Stimulated activated CD8-positive, alpha-beta memory T cell treated with anti-CD3 and anti-CD28 coated beads, Interleukin-4, amount 100 ng/mL, for 48 hours (primary cell): ENCODE measurements at regions not wholly inside any gene's neighbourhood (a gene's known extent, or its start where the extent isn't known, plus 50 kb on each side); places are given as distances from the start of the nearest gene placed in this dataset.

Experiments used
- DNase-seq: peaks from one replicate; pipeline ENCODE4 v3.0.0-alpha.2; 2020

DNA sequence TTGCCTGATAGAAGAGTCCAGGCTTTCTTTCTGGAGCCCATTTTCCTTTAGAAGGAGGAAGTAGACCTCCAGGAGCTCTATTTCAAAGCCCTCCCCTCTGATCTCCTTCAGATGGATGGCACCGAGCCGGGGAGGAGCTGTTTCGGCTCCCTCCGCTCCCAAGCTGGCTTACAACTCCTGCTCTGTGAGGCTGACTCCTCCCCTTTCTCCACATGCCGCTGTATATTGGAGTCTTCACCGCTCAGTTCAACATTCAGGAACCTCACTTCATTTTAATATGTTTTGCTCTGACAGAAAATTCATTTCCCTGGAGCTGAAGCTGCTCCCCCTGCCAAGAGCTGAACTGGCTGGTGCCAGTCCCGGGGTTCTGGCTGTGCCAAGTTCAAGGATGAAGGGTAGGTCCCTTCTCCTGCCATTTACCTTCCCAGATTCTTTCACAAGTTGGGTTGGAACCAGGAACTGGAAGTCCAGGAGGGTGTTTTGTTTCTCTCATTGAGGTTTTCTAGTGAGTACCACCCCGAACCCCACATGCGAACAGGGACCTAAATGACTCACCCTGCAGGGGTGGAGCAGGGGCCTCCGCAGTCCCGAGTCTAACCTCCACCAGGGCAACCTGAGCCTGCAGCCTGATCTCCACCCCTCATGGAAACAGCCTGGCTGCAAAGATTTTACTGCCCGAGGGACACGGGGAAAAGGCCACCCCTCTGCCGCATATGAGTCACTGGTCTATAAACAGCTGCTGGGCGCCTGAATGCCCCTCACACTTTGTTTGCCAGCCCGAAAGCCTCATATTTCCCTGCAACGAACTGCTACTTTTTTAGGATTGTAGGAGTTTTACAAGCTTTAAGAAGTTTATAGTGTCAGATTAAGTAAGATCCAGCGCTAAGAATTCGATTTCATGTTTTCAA, 68.6 kb upstream of the FOXA2 start:
- DNase-seq, result no peak

DNA sequence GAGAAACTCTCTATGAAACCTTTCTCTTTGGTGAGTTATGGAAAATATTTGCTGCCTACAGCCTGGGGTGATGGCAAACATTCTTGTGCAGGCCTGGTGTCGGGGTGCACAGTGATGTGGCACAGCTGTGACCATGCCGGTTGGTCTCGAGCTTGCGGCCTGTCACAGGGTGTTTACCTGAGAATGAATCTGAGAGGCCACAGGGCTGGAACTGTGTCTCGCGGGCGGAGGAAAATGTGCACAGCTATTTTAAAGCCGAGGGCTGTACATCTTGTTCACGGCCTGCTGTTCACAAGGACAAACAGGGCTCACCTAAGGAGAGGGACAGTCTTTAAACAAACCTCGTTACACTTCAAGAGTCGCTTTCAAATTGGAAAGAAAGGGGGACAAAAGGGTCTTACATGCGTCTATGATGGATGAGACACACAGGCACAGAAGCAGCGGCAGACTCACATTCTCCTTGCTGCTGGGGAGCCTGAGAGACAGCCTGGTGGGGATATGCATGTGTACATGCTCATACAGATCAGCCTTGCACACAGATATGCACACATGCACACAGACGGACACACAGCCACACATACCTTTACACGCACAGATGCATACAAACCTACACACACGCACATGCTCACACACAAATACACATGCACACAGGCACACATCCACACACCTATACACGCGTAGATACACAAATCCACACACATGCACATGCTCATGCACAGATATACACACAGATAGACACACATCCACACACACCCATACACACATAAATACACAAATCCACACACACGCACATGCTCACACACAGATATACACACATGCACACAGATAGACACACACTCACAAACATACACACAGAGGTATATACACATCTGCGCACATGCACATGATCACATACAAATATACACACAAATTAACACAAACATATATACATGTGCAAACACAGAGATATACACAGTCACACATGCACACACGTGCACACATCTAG, 69.6 kb upstream of the FOXA2 start:
- DNase-seq, result no peak

DNA sequence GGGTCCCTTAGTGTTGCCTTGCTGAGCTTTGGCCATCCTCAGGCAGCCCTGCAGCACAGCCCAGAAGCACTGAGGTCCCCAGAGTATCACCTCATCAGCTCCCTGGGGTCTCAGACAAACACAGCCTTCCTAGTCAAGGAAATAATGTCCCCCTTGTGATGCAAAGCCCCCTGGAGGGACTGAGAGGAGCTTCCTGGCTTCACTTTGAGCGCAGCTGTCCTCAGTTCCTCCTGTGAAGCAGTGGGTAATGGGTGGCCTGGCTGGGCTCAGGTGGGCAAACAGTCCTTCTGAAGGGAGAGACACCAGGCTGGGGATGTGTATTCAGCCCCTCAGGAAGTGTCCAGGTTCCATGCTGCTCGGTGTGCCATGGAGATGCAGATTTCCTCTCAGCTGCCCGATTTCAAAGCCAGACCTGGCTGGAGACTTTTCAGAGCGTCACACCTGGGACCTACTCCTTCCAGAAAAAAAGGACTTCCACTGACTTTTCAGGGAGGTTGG, 79.2 kb upstream of the FOXA2 start:
- no peak for DNase-seq

DNA sequence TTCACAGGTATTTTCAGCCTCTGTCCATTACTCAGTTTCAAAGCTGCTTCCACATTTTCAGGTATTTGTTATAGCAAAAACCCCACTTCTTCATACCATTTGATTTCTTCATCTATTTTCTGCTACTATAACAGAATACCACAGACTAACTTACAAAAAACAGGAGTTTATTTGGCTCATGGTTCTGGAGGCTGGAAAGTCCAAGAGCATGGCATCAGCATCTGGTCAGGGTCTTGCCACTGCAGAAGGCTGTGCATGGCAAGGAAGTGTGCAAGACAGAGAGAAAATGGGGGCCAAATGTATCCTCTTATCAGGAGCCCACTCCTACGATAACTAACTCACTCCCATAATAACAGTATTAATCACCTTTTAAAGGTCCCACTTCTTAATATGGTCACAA, 82.8 kb upstream of the FOXA2 start:
- DNase-seq, result no peak

DNA sequence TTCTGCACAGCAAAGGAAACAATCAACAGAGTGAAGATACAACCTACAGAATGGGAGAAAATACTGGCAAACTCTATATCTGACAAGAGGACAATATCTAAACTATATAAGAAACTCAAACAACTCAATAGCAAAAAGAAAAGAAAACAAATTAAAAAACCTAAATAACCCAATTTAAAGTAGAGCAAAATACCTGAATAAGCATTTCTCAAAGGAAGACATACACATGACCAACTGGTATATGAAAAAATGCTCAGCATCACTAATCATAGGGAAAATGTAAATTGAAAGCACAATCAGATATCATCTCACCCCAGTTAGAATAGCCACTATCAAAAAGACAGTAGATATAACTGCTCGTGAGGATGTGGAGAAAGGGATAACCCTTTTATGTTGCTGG, 87.8 kb upstream of the FOXA2 start:
- DNase-seq, result no peak

DNA sequence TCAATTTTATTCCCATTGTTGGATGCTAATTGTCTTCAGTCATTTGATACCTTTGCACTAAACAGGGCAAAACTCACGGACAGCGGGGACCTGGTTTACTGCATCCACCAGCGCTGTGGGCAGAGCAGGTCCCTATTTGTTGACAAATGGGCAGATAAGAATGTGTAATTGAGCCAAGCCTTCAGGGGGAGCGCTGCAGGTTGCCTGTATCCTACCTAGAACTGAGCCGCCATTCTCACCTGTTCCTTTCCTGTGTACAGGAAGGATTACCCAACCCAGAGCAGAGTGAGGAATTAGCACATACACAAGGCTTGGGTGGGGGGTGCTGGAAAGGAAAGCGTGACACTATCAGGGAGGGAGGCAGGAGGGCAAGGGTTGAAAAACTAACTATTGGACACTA, 89.1 kb upstream of the FOXA2 start:
- DNase-seq, result no peak

DNA sequence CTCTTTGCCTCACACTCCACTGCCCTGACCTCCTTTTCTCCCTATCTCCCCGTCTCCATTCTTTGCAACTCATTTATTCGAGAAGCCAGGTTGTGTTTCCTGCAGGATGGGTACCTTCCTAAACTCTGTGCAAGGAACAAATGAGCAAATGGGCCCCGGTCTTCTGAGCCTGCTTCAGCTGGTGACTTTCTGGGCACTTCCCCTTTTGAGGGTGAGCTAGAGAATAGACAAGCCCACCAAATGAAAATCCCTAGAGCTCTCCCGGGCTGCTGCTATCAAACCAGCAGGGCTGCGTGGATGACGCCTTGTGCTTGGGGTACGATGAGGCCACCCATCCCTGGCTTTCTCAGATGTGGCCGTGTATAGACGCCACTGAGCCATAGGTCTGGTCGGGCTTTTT, 91.0 kb upstream of the FOXA2 start:
- DNase-seq, result no peak

DNA sequence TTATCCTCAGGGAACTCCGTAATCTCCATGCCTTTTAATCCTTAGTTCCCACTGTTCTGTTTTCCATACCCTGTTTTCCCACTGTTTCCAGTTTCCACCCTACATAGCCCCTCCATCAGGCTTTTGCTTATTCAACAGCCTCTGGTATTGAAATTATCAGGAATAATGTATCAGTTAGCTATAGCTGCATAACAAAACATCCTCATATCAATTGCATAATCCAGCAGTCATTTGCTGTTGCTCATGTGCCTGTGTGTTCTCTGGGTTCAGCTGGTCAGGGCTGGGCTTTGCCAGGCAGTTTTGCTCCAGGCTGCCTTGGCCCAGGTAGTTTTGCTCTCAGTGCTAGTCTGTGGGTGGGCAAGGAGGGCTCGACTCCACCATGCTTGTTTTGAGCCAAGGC, 94.3 kb upstream of the FOXA2 start:
- DNase-seq, result no peak

DNA sequence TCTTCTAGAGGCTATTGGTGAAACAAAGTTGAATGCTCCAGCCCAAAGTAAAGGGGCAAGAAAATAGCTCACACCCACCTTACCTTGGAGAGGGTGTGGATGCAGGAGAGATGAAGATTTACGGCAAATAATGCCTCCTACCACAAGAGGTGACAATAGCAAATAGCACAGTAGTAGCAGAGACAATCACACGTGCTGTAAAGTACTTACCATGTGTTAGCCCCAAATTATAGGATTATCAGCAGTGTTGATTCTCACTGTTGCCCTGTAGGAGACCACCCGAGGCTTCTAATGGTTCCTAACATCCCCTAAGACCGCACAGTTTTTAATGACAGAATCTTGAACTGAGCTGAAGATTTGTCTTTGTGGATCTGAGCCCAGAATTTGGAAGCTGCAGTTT, 94.8 kb upstream of the FOXA2 start:
- no peak for DNase-seq

DNA sequence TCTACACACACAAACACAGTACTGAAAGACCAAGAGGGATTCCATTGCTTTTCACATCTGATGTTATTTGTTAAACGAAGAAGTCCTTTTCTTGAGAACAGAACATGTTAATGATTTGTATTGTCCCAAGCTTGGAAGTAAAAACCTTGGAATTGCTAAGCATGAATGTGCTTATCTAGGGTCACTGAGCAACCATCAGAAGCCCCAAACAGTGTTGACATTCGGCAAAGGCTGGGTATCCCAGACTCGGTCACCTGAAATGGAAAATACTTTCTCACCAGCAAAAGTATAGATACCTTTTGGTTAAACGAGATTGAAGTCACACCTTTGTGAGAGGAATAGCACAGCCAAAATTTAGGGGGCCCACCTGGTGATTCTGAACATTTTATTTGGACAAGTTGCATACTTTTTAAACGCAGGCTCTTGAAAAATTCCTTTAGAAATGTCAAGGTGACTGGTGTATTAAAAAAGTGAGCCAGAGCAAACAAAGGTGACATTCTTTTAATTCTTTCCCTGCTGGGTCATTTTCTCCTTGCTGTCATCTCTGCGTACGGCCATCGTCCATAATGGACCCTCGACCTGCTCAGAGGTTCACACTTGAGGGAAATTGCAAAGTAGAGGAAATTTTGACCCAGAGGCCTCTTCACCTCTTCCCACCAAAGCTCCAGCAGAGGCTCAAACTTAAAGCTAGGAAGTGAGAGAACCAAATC, 95.8 kb upstream of the FOXA2 start:
- no peak for DNase-seq

DNA sequence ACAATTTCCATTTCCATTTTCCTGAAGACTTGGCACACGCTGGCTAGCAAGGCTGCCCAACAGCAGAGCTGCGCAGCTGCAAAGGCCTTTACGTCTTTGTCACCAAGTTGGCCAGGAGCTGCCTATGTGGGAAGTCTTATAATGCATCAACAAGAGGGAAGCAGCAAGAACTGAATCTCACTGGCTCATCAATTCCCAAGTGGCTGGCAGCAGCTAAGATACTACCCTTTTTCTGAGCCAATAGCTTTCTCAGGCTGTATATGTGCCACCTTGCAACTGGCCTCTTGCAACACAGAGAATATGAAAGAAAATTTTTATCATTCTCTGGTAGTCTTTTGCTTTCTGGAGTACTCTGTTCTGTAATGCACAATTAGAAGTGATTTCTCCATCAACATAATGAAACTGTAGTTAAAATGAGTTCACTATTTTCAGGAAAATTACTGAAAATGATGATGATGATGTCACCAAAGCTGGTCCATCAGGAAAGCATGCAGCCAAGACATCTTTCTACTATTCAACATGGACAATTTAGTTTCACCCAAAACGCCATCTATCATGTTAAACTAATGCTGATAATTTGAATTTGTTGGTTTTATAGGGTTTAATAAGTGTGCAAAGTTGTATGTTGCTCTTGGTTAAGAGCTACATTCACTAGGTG, 97.3 kb upstream of the FOXA2 start:
- no peak for DNase-seq

DNA sequence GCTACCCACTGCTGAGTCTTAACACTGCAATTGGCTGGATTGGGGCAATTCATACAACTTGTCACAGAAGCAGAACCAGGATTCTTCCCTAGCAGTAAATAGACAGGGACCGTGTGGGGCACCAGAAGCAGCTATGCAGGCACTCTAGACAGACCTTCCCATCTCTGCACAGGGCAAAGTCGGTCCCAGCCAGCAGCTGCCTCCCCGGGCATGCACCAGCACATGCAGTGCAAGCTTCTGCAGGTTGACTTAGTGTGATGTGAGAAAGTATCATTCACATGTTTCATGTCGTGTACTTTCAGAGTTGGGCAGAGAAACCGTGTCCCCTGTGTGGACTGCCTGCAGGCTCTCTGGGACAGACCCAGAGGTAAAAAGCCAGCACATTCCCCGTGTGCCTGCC, 98.0 kb upstream of the FOXA2 start:
- no peak for DNase-seq

DNA sequence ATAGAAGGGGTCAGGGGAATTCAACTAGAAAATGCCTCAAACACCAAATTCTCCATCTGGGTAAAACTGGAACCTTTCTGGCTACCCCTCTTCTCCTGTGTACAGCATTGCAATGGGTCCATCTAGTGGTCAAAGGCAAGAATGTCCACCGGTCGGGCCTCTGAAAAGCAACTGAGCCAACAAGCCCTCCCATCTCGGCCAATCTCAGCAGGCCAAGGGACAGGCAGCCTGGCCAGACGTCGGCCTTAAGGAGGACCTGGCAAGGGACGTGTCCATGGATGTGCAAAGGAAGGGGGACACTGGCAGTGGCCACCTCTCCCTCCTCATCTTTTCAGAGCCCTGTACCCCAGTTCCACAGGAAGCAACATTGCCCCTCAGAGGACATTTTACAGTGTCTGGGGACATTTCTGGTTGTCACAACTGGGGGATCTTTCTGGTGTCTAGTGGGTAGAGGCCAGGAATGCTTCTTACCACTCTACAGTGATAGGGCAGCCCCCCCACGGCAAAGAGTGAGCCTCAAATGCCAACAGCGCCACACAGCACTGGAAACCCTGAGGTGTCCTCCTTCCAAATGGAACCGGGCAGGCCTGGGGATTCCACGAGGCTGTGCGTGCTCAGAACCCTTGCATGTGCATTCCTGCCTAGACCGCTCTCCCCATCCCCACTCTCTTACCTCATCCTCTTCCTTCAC, 99.8 kb upstream of the FOXA2 start:
- DNase-seq, result peak; percentile 59

DNA sequence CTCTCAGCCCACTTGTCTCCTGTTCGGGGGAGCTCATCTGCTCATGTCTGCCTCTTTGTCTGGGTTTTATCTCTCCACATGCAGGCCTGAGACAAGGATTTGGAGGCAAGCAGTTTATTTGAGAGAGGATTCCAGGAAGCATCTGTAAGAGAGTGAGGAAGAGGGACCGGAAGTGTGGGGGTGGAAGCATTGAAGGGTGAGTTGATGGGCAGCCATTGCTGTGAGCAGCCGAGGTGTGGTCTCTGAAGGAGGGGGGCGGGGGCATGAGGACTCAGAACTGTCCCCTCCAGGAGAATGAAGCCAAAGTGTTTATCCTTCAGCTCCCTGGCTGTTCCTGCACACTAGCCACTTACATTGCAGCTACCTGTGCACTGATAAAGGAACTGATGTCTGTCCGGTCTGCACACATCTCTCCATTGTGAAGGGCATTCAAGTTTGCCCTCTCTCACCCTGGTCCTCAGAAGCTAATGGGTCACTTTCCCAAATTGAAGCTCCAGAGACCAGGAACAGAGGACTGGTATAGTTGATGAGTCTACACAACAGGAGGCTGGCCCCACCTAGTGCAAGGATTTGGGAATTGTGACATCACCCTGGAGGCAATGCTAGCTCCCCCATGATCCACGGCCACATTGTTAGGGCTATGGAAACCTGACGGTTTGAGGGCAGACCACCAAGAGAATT, 100.5 kb upstream of the FOXA2 start:
- no peak for DNase-seq

DNA sequence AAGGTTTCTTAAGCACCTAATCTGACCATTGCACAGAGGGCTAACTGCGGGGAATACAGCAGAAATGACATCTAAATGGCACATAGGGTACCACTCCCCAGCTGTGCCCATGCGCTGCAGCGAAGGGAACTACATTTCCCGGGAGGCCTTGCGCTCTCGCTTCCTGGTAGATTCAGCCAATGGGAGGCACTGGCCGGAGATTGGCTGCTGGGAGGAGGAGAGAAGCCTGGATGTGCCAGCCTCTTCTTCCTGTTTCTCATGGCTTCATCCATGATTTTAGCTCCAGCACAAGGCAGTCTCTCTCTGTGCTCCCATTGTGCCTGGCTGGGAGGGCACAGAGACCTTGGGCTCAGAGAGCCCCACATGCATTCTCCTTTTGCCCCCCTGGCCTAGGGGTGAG, 101.7 kb upstream of the FOXA2 start:
- no peak for DNase-seq

DNA sequence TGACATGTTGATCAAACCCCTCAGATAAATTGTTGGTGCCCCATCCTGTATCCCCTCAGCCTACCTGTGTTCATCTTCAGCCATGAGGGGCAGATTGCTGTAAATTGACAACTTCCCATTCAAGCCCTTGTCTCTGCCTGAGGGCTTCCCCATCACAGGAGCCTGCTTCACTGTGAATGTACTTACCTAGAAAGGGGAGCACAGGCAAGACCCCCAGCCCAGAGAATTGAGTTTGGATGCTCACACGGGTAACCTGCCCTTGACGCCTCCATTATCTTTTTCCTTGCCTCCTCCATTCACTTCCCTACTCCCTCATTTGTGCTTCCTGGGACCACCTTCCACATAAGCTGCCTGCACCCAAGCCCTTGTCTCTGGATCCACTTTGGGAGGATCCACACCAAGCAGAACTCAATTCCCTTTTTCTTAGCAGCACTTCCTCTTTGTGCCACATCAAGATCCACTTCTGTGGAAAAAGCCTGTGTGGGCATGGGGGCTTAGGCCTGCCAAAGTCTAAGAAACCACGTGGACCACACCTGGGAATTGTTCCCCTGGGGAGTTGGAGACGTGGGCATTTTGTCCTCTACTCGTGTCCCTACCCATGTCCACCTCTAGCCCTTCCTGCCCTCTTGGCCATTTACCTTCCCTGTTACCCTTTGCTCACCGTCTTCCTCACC, 103.4 kb upstream of the FOXA2 start:
- no peak for DNase-seq

DNA sequence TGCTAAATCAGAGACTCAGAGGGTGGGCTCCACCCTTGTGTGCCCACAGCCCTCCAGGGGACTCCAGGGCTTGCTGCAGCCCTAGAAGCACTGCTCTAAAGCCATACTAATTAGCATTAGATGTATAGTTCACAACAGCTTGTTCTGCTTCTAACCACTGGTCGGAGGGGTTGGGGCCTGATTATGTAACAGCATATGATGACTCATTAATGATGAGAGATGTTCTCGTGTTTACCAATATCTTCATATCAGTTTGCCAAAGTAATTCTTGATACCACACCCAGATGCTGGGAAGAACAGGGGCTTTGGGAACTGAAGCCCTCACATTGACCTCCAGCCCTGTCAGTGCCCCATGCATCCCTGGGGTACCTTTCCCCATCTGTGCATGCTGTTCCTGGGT, 104.1 kb upstream of the FOXA2 start:
- no peak for DNase-seq

DNA sequence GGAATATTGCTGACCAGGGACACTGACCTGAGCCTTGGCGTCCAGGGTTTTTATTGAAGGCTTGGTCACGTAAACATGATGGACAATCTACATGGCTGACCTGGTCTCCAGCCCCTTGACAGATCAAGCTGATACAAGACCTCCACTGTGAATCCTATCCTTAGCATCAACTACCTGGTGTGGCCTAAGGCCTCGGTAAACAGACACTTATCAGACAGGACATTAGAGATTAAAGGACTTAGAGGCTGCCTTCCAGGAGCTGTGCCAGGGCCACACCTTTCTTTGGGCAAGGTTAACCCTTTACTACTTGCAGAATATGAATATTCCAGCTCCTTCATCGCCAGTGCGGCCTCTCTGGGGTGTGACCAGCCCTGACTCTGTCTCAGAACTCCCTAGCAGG, 104.9 kb upstream of the FOXA2 start:
- DNase-seq, result no peak

DNA sequence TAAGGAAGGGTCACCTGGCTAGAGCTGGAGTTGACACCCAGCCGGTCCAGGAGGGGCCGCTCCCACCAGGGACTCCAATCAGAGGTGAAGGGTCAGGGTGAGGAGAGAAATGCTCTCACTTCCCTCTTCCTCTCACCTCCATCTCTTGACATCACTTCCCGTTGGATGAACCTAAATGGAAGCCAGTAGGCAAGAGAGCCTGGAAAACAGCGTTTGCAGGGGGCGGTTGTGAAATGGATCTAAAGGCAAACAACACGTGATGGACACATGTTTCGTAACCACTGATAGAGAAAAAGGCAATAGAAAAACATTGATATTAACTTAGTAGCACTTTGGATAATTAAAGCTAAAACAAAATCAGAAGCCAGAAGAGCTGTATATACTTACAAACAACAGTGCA, 105.6 kb upstream of the FOXA2 start:
- no peak for DNase-seq

DNA sequence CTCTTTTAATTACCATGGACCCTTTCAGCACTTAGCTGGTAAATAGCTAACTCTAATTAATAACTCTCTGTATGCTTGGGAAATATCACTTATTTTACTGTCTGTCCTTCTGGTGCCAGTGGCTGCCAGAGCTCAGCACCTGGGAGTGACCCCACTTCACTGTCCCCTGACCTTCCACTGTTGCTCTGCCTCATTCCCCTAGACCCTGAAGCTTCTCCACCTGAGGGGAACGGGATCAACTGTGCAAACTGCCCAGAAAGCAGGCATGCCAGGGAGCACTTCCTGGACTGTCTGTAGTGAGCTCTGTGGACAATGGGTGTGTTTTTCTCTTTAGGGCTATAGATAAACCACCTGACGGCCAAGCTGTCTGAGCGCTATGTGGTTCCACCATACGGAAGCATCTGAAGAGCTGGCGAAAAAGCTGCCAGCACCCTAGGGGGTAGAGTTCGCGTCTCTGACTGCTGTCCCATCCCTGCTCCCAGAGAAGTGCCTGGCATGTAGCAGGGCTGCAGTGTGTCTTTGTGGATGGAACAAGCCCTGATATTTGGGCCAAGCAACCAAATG, 106.3 kb upstream of the FOXA2 start:
- DNase-seq, result no peak
